ENCODE measurements at regions not wholly inside any gene's neighbourhood (a gene's known extent, or its start where the extent isn't known, plus 50 kb on each side); places are given as distances from the start of the nearest gene placed in this dataset.

DNA sequence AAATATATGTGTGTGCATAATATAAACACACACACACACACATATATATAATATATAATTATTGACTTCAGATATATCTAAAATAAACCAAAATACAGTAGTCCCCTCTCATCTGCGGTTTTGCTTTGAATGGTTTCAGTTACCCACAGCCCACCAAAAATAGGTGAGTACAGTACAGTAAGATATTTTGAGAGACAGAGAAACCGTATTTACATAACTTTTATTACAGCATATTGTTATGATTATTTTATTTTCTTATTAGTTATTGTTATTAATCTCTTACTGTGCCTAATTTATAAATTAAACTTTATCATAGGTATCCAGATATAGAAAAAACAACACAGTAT, 564.2 kb downstream of the ACTL7B start:
- no peaks in the 10 kb centered on the region for H3F3A ChIP-seq (ENCODE audit: control insufficient read depth, insufficient read depth)
- H3K36me3 ChIP-seq (ENCODE audit: control insufficient read depth, low read length): no peaks in the 10 kb centered on the region
- no peaks in the 10 kb centered on the region for H3K79me2 ChIP-seq (ENCODE audit: control insufficient read depth, low read length)
- no peaks in the 10 kb centered on the region for H4K20me1 ChIP-seq (ENCODE audit: control insufficient read depth, insufficient read depth, low read depth, low read length)
- TF ChIP-seq EZH2phosphoT487 (IDR thresholded peaks at IDR 0.05; ENCODE audit: borderline replicate concordance, low read length): no peak
- TF ChIP-seq, protein P1, sequence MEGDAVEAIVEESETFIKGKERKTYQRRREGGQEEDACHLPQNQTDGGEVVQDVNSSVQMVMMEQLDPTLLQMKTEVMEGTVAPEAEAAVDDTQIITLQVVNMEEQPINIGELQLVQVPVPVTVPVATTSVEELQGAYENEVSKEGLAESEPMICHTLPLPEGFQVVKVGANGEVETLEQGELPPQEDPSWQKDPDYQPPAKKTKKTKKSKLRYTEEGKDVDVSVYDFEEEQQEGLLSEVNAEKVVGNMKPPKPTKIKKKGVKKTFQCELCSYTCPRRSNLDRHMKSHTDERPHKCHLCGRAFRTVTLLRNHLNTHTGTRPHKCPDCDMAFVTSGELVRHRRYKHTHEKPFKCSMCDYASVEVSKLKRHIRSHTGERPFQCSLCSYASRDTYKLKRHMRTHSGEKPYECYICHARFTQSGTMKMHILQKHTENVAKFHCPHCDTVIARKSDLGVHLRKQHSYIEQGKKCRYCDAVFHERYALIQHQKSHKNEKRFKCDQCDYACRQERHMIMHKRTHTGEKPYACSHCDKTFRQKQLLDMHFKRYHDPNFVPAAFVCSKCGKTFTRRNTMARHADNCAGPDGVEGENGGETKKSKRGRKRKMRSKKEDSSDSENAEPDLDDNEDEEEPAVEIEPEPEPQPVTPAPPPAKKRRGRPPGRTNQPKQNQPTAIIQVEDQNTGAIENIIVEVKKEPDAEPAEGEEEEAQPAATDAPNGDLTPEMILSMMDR (IDR thresholded peaks at IDR 0.05; ENCODE audit: low read depth, low read length, poor library complexity, severe bottlenecking): no peak
- H3K4me3 ChIP-seq (ENCODE audit: low read length): no peak overlapping the region
- no peaks in the 10 kb centered on the region for H3K4me1 ChIP-seq (ENCODE audit: control insufficient read depth, low read length)
- H3K4me2 ChIP-seq (ENCODE audit: low read length): no peak overlapping the region
- no peaks in the 10 kb centered on the region for H3K27me3 ChIP-seq (ENCODE audit: control insufficient read depth, low read length)
- no peak overlapping the region for H3K27ac ChIP-seq (ENCODE audit: low read depth, low read length)
- no peaks in the 10 kb centered on the region for H3K9me2 ChIP-seq (replicated peaks; ENCODE audit: control insufficient read depth, low read length)
- H3K9me3 ChIP-seq (ENCODE audit: control insufficient read depth, insufficient read depth, low read length): peaks cover 5% of the 10 kb centered on the region; the same call in 1 of the 2 replicates

DNA sequence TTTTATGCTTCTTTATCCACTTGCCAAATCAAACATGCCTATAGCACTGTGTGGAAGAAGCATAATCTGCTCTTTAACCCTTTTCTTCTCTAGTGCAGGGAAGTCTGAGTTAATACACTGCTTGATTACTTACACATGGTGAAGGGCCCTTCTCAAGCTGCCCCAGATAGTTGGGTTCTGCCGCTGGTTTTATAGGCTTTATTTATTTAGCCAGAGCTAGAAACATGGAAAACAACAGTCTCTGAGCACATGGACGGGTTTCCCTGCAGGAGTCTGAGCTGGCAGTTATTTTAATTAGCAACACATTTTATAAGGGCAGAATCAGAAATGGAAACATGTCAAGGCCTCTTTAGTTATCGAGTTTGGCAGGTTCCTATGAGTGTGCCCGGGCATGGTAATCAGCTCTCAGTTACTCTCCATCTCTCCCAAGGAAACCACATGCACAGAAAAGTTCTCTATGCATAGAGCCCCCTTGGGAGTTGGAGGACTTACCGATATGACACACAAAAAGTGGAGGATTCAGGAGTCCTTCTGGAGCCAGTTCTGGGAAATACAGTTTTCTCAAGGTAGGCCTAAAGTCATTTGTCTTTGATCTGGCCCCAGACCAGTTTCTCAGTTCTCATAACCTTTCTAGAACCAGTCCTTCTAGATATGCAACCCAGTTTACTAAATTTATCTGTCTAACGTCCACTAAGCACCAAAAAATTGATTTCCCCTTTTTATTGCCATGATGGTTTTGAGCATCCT, 564.8 kb downstream of the ACTL7B start:
- Histone ChIP-seq H3K79me2 (ENCODE audit: control insufficient read depth, low read length) (no peaks in the 10 kb centered on the region), H3K4me2 (ENCODE audit: low read length) (no peak overlapping the region), H3K9me3 (ENCODE audit: control insufficient read depth, insufficient read depth, low read length) (peaks cover 5% of the 10 kb centered on the region; the same call in 1 of the 2 replicates)

DNA sequence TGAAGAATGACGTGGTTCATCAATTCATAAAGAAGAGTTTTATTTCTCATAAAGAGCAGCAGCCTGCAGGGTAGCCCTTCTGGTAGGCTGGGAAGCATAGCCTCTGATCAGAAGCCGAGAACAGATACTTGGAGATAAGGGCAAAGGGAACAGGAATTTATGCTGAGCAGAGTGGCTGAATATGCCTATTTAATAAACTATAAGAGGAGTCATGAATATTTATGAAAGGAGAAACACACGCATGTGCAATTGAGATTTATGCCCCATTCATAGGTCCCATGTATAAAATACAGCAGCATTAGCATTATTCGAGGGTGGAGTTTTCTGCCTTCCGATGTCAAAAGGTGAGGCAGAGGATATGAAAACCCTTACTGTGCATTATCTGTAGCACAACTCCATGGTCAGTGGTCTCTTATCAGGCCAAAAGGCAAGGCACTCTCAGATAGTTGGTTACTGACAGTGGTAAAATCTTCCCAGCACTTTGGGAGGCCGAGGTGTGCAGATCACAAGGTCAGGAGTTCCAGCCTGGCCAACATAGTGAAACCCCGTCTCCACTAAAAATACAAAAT, 569.1 kb downstream of the ACTL7B start:
- H3K27me3 ChIP-seq (ENCODE audit: control insufficient read depth, low read length): no peaks in the 10 kb centered on the region
- H3K4me2 ChIP-seq (ENCODE audit: low read length): no peak overlapping the region

More for the DNA sequence above, 564.8 kb downstream of the ACTL7B start:
- Histone ChIP-seq H3K4me1 (ENCODE audit: control insufficient read depth, low read length) (no peaks in the 10 kb centered on the region), H3K27me3 (ENCODE audit: control insufficient read depth, low read length) (no peaks in the 10 kb centered on the region), H3K4me3 (ENCODE audit: low read length) (no peak overlapping the region), H4K20me1 (ENCODE audit: control insufficient read depth, insufficient read depth, low read depth, low read length) (no peaks in the 10 kb centered on the region), H3F3A (ENCODE audit: control insufficient read depth, insufficient read depth) (no peaks in the 10 kb centered on the region), H3K27ac (ENCODE audit: low read depth, low read length) (no peak overlapping the region), H3K9me2 (replicated peaks; ENCODE audit: control insufficient read depth, low read length) (no peaks in the 10 kb centered on the region), H3K36me3 (ENCODE audit: control insufficient read depth, low read length) (no peaks in the 10 kb centered on the region)
- no peak for TF ChIP-seq EZH2phosphoT487 (IDR thresholded peaks at IDR 0.05; ENCODE audit: borderline replicate concordance, low read length)
- TF ChIP-seq, protein P1 (IDR thresholded peaks at IDR 0.05; ENCODE audit: low read depth, low read length, poor library complexity, severe bottlenecking): no peak

More for the DNA sequence above, 569.1 kb downstream of the ACTL7B start:
- Histone ChIP-seq H3K36me3 (ENCODE audit: control insufficient read depth, low read length) (no peaks in the 10 kb centered on the region), H3K79me2 (ENCODE audit: control insufficient read depth, low read length) (no peaks in the 10 kb centered on the region), H3K9me2 (replicated peaks; ENCODE audit: control insufficient read depth, low read length) (no peaks in the 10 kb centered on the region), H3K27ac (ENCODE audit: low read depth, low read length) (no peak overlapping the region), H3F3A (ENCODE audit: control insufficient read depth, insufficient read depth) (no peaks in the 10 kb centered on the region), H3K4me3 (ENCODE audit: low read length) (no peak overlapping the region), H4K20me1 (ENCODE audit: control insufficient read depth, insufficient read depth, low read depth, low read length) (no peaks in the 10 kb centered on the region), H3K9me3 (ENCODE audit: control insufficient read depth, insufficient read depth, low read length) (no peaks in the 10 kb centered on the region), H3K4me1 (ENCODE audit: control insufficient read depth, low read length) (no peaks in the 10 kb centered on the region)
- no peak for TF ChIP-seq EZH2phosphoT487 (IDR thresholded peaks at IDR 0.05; ENCODE audit: borderline replicate concordance, low read length)
- TF ChIP-seq, protein P1 (IDR thresholded peaks at IDR 0.05; ENCODE audit: low read depth, low read length, poor library complexity, severe bottlenecking): no peak
